Liver (tissue), 7 donors: ENCODE measurements at regions not wholly inside any gene's neighbourhood (a gene's known extent, or its start where the extent isn't known, plus 50 kb on each side); places are given as distances from the start of the nearest gene placed in this dataset.

ENCODE experiments used
- DNase-seq: peaks from one replicate; pipeline ENCODE4 v3.0.0-alpha.2; 2017; ENCODE audit warnings: low spot score
- H3K27ac ChIP-seq, 2 donors: one replicate each; pipeline ENCODE4 v1.7.0; 2013; ENCODE audit warnings: inconsistent platforms in 2 of 2, low read length in 2 of 2, control low read depth in 1 of 2, low read depth in 1 of 2, mild to moderate bottlenecking in 1 of 2
- H3K27me3 ChIP-seq, 4 donors: one replicate each; pipeline versions ENCODE4 v1.6.1 to v1.7.0; 2013; ENCODE audit warnings: low read length in 3 of 4, inconsistent platforms in 1 of 4, mild to moderate bottlenecking in 1 of 4, moderate library complexity in 1 of 4; ENCODE audit not compliant: control insufficient read depth in 4 of 4, insufficient read depth in 4 of 4
- H3K36me3 ChIP-seq, 4 donors: one replicate each; pipeline versions ENCODE4 v1.6.1 to v1.7.0; 2013; ENCODE audit warnings: low read length in 3 of 4, mild to moderate bottlenecking in 3 of 4, low read depth in 1 of 4, moderate library complexity in 1 of 4; ENCODE audit not compliant: control insufficient read depth in 4 of 4, insufficient read depth in 3 of 4
- H3K4me1 ChIP-seq, 4 donors: one replicate each; pipeline versions ENCODE4 v1.6.1 to v1.7.0; 2013; ENCODE audit warnings: low read length in 3 of 4, mild to moderate bottlenecking in 3 of 4, moderate library complexity in 1 of 4; ENCODE audit not compliant: control insufficient read depth in 4 of 4, insufficient read depth in 4 of 4
- H3K4me3 ChIP-seq, 3 donors: one replicate each; pipeline versions ENCODE4 v1.6.1 to v1.7.0; 2013; ENCODE audit warnings: low read length in 3 of 3, control low read depth in 1 of 3, low read depth in 1 of 3, mild to moderate bottlenecking in 1 of 3
- H3K9ac ChIP-seq, 2 donors: one replicate each; pipeline ENCODE4 v1.7.0; 2013; ENCODE audit warnings: low read length in 2 of 2, mild to moderate bottlenecking in 2 of 2, moderate library complexity in 2 of 2, control low read depth in 1 of 2, low read depth in 1 of 2
- H3K9me3 ChIP-seq, 4 donors: one replicate each; pipeline versions ENCODE4 v1.6.1 to v1.7.0; 2013; ENCODE audit warnings: low read length in 3 of 4; ENCODE audit not compliant: control insufficient read depth in 4 of 4
- EGR1 ChIP-seq, 2 donors: IDR thresholded peaks; 2 replicates each; pipeline ENCODE4 v1.6.1; 2016 to 2018; ENCODE audit warnings: antibody characterized with exemption in 2 of 2, low read depth in 2 of 2
- FOXA1 ChIP-seq: IDR thresholded peaks from 2 replicates; pipeline ENCODE4 v1.6.1; 2016; ENCODE audit warnings: antibody characterized with exemption
- FOXA2 ChIP-seq: IDR thresholded peaks from 2 replicates; pipeline ENCODE4 v1.6.1; 2016; ENCODE audit warnings: antibody characterized with exemption
- GABPA ChIP-seq, 2 donors: IDR thresholded peaks in 1 of 2; conservative IDR thresholded peaks in 1 of 2; 2 replicates each; pipeline ENCODE4 v1.6.1; 2016; ENCODE audit warnings: antibody characterized with exemption in 2 of 2, mild to moderate bottlenecking in 1 of 2, moderate library complexity in 1 of 2
- HNF4A ChIP-seq, 2 donors: conservative IDR thresholded peaks; 2 replicates each; pipeline ENCODE4 v1.6.1; 2016; ENCODE audit warnings: antibody characterized with exemption in 2 of 2, mild to moderate bottlenecking in 2 of 2
- JUND ChIP-seq, 2 donors: IDR thresholded peaks; 2 replicates each; pipeline ENCODE4 v1.6.1; 2016; ENCODE audit warnings: antibody characterized with exemption in 2 of 2
- NR2F2 ChIP-seq: IDR thresholded peaks from 2 replicates; pipeline ENCODE4 v1.6.1; 2016; ENCODE audit warnings: antibody characterized with exemption
- RAD21 ChIP-seq, 2 donors: IDR thresholded peaks; 2 replicates each; pipeline ENCODE4 v1.6.1; 2016; ENCODE audit warnings: antibody characterized with exemption in 2 of 2, mild to moderate bottlenecking in 2 of 2
- RXRA ChIP-seq, 2 donors: IDR thresholded peaks; 2 replicates each; pipeline ENCODE4 v1.6.1; 2017 to 2018; ENCODE audit warnings: antibody characterized with exemption in 2 of 2, mild to moderate bottlenecking in 1 of 2
- SP1 ChIP-seq: IDR thresholded peaks from 2 replicates; pipeline ENCODE4 v1.6.1; 2018; ENCODE audit warnings: antibody characterized with exemption, mild to moderate bottlenecking
- TAF1 ChIP-seq: conservative IDR thresholded peaks from 2 replicates; pipeline ENCODE4 v1.6.1; 2016; ENCODE audit warnings: antibody characterized with exemption, mild to moderate bottlenecking
- YY1 ChIP-seq: IDR thresholded peaks from 2 replicates; pipeline ENCODE4 v1.6.1; 2016; ENCODE audit warnings: antibody characterized with exemption, mild to moderate bottlenecking
- WGBS: extraction: QIAGEN DNeasy Blood & Tissue Kit; methylation state at CpG from one replicate; pipeline ENCODE4 v1.1.7; 2013; 5-methylcytosine and 5-hydroxymethylcytosine counted together
- TF ChIP-seq, protein P1 (sequence below): IDR thresholded peaks from 2 replicates; pipeline ENCODE4 v1.6.1; 2016; ENCODE audit warnings: antibody characterized with exemption
- TF ChIP-seq, protein P2 (sequence below): IDR thresholded peaks from 2 replicates; pipeline ENCODE4 v1.6.1; 2016; ENCODE audit warnings: antibody characterized with exemption
- TF ChIP-seq, protein P3 (sequence below): IDR thresholded peaks from 2 replicates; pipeline ENCODE4 v1.6.1; 2016; ENCODE audit warnings: antibody characterized with exemption
- TF ChIP-seq, protein P4 (sequence below): IDR thresholded peaks from 2 replicates; pipeline ENCODE4 v1.6.1; 2016; ENCODE audit warnings: antibody characterized with exemption, mild to moderate bottlenecking
- donor health status: healthy.
- donor health status: healthy.
- donor health status: healthy.
- donor health status: healthy.

DNA sequence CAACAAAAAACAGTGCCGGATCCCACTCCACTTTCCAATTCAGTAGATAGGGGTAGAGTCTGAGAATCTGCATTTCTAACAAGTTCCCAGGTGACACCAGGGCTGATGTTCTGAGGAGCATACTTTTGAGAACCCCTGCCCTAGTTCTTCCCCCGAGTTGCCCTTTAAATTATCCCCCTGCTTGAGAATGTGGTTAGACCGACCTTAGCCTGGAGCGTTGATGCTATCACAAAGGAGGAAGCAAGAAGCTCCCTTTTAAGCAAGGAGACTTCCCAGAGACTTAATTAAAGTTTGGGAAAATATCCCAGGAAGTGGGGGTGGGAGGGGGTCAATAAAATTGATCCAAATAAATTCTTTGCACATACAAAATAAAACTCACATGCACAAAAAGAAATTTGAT lies 485.9 kb downstream of the SMARCA1 start:
- Histone ChIP-seq H3K4me3 (no peak overlapping the region), H3K9me3 (no peaks in the 10 kb centered on the region), H3K36me3 (no peaks in the 10 kb centered on the region), H3K27me3 (peaks cover 0 to 2% (median 0%) of the 10 kb centered on the region in 4 donors), H3K9ac (no peak overlapping the region), H3K4me1 (no peaks in the 10 kb centered on the region), H3K27ac (no peak overlapping the region)
- no peak for DNase-seq
- WGBS: 80% methylated on average over 4 of the region's 4 CpGs
- no peak for TF ChIP-seq SP1
- TF ChIP-seq, protein P1, sequence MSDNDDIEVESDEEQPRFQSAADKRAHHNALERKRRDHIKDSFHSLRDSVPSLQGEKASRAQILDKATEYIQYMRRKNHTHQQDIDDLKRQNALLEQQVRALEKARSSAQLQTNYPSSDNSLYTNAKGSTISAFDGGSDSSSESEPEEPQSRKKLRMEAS: no peak
- no peak for TF ChIP-seq NR2F2
- TF ChIP-seq GABPA (IDR thresholded peaks at IDR 0.05 in 1 of 2, conservative IDR thresholded peaks at IDR 0.05 in 1 of 2): no peak
- TF ChIP-seq, protein P2, sequence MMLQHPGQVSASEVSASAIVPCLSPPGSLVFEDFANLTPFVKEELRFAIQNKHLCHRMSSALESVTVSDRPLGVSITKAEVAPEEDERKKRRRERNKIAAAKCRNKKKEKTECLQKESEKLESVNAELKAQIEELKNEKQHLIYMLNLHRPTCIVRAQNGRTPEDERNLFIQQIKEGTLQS: no peak
- TF ChIP-seq TAF1: no peak
- TF ChIP-seq, protein P3, sequence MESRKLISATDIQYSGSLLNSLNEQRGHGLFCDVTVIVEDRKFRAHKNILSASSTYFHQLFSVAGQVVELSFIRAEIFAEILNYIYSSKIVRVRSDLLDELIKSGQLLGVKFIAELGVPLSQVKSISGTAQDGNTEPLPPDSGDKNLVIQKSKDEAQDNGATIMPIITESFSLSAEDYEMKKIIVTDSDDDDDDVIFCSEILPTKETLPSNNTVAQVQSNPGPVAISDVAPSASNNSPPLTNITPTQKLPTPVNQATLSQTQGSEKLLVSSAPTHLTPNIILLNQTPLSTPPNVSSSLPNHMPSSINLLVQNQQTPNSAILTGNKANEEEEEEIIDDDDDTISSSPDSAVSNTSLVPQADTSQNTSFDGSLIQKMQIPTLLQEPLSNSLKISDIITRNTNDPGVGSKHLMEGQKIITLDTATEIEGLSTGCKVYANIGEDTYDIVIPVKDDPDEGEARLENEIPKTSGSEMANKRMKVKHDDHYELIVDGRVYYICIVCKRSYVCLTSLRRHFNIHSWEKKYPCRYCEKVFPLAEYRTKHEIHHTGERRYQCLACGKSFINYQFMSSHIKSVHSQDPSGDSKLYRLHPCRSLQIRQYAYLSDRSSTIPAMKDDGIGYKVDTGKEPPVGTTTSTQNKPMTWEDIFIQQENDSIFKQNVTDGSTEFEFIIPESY: no peak
- TF ChIP-seq FOXA1: no peak
- TF ChIP-seq HNF4A (conservative IDR thresholded peaks at IDR 0.05): no peak
- no peak for TF ChIP-seq EGR1 (IDR thresholded peaks at IDR 0.05; ENCODE audit: low read depth in 2 of 2)
- no peak for TF ChIP-seq RAD21 (IDR thresholded peaks at IDR 0.05)
- TF ChIP-seq YY1: no peak
- no peak for TF ChIP-seq JUND (IDR thresholded peaks at IDR 0.05)
- TF ChIP-seq RXRA (IDR thresholded peaks at IDR 0.05): no peak

DNA sequence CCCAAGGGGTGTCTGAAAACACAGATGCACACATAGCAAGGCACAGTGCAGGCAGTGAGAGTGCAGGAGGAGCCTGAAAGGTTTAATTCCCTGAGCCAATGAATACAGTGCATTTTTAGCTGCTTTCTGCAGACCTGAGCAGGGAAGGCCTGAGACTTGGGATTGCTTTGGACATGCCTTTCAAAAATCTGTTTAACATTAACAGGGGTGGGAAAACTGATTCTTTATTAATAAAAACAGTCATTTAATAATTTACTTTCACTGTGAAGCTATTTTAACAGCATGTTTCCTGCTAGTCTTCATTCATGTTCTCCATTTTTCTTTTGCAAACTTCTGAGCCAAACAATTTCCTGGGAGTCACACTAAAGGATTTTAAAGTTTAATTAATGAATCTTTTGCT lies 488.1 kb downstream of the SMARCA1 start:
- H3K4me3 ChIP-seq: no peak overlapping the region
- H3K27me3 ChIP-seq: peaks cover 0 to 2% (median 0%) of the 10 kb centered on the region in 4 donors
- H3K9ac ChIP-seq: no peak overlapping the region

More for the DNA sequence above, 488.1 kb downstream of the SMARCA1 start:
- H3K36me3 ChIP-seq: no peaks in the 10 kb centered on the region
- no peak for DNase-seq
- no peaks in the 10 kb centered on the region for H3K4me1 ChIP-seq
- TF ChIP-seq FOXA1 (no peak), SP1 (no peak), FOXA2 (no peak), TAF1 (no peak), HNF4A (conservative IDR thresholded peaks at IDR 0.05) (no peak), NR2F2 (no peak), RXRA (IDR thresholded peaks at IDR 0.05) (no peak), YY1 (no peak)
- TF ChIP-seq, protein P4, sequence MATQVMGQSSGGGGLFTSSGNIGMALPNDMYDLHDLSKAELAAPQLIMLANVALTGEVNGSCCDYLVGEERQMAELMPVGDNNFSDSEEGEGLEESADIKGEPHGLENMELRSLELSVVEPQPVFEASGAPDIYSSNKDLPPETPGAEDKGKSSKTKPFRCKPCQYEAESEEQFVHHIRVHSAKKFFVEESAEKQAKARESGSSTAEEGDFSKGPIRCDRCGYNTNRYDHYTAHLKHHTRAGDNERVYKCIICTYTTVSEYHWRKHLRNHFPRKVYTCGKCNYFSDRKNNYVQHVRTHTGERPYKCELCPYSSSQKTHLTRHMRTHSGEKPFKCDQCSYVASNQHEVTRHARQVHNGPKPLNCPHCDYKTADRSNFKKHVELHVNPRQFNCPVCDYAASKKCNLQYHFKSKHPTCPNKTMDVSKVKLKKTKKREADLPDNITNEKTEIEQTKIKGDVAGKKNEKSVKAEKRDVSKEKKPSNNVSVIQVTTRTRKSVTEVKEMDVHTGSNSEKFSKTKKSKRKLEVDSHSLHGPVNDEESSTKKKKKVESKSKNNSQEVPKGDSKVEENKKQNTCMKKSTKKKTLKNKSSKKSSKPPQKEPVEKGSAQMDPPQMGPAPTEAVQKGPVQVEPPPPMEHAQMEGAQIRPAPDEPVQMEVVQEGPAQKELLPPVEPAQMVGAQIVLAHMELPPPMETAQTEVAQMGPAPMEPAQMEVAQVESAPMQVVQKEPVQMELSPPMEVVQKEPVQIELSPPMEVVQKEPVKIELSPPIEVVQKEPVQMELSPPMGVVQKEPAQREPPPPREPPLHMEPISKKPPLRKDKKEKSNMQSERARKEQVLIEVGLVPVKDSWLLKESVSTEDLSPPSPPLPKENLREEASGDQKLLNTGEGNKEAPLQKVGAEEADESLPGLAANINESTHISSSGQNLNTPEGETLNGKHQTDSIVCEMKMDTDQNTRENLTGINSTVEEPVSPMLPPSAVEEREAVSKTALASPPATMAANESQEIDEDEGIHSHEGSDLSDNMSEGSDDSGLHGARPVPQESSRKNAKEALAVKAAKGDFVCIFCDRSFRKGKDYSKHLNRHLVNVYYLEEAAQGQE: no peak
- TF ChIP-seq, protein P1: no peak
- no peak overlapping the region for H3K27ac ChIP-seq
- no peaks in the 10 kb centered on the region for H3K9me3 ChIP-seq
